Stimulated activated CD4-positive, alpha-beta T cell treated with anti-CD3 and anti-CD28 coated beads, Interleukin-15, amount 100 ng/mL, for 1 hour (primary cell): ENCODE measurements at regions not wholly inside any gene's neighbourhood (a gene's known extent, or its start where the extent isn't known, plus 50 kb on each side); places are given as distances from the start of the nearest gene placed in this dataset.
A peak's percentile ranks its signal among the peaks of the same experiment; 100 is the strongest.
"Not testable (repeated sequence)": the region's sequence is repeated elsewhere in the genome, so short reads cannot be mapped to it uniquely, and the experiment has no call there.

ENCODE experiments used
- DNase-seq, 2 donors: peaks; one replicate each; pipeline ENCODE4 v3.0.0-alpha.2; 2020; ENCODE audit warnings: low read depth in 1 of 2, low spot score in 1 of 2

GRCh38 chr5:87787086-87787485 lies 374.4 kb upstream of the CCNH start:
- DNase-seq, result no peak

GRCh38 chr5:87786471-87786870 lies 373.7 kb upstream of the CCNH start:
- DNase-seq, result no peak

- no peak for DNase-seq
These were observed 373.0 kb upstream of the CCNH start for GRCh38 chr5:87785554-87786335.

GRCh38 chr5:87784879-87785495 lies 372.3 kb upstream of the CCNH start:
- DNase-seq, result no peak

GRCh38 chr5:87784311-87784710 lies 371.6 kb upstream of the CCNH start:
- no peak for DNase-seq

- no peak for DNase-seq
These were observed 370.2 kb upstream of the CCNH start for GRCh38 chr5:87782916-87783315.

GRCh38 chr5:87781976-87782375 lies 369.2 kb upstream of the CCNH start:
- no peak for DNase-seq

- peak; percentile 47 to 50 for DNase-seq
These were observed 368.4 kb upstream of the CCNH start for GRCh38 chr5:87780831-87781760.

- no peak for DNase-seq
These were observed 366.1 kb upstream of the CCNH start for GRCh38 chr5:87778876-87779275.

- DNase-seq, result no peak
These were observed 365.1 kb upstream of the CCNH start for GRCh38 chr5:87777877-87778276.

GRCh38 chr5:87776785-87777184 lies 364.1 kb upstream of the CCNH start:
- no peak for DNase-seq

- DNase-seq, result not testable (repeated sequence)
These were observed 363.6 kb upstream of the CCNH start for GRCh38 chr5:87776302-87776701.

- DNase-seq, result no peak
These were observed 362.5 kb upstream of the CCNH start for GRCh38 chr5:87775228-87775627.

- DNase-seq, result no peak
These were observed 362.1 kb upstream of the CCNH start for GRCh38 chr5:87774804-87775203.

- no peak for DNase-seq
These were observed 357.9 kb upstream of the CCNH start for GRCh38 chr5:87770601-87771121.

- no peak for DNase-seq
These were observed 357.4 kb upstream of the CCNH start for GRCh38 chr5:87770016-87770570.

- no peak for DNase-seq
These were observed 356.4 kb upstream of the CCNH start for GRCh38 chr5:87769157-87769556.

- DNase-seq, result no peak
These were observed 355.5 kb upstream of the CCNH start for GRCh38 chr5:87768190-87768589.

- no peak for DNase-seq
These were observed 352.3 kb upstream of the CCNH start for GRCh38 chr5:87765009-87765408.

GRCh38 chr5:87762631-87763030 lies 349.9 kb upstream of the CCNH start:
- DNase-seq, result no peak

- no peak for DNase-seq
These were observed 344.2 kb upstream of the CCNH start for GRCh38 chr5:87756951-87757350.
